C1 segment of cervical spinal cord (tissue), 14 donors: ENCODE measurements at regions not wholly inside any gene's neighbourhood (a gene's known extent, or its start where the extent isn't known, plus 50 kb on each side); places are given as distances from the start of the nearest gene placed in this dataset.

Experiments used
- DNase-seq, 14 donors: peaks; one replicate each; lab custom pipeline; 2025; lab: John Stamatoyannopoulos, UW

DNA sequence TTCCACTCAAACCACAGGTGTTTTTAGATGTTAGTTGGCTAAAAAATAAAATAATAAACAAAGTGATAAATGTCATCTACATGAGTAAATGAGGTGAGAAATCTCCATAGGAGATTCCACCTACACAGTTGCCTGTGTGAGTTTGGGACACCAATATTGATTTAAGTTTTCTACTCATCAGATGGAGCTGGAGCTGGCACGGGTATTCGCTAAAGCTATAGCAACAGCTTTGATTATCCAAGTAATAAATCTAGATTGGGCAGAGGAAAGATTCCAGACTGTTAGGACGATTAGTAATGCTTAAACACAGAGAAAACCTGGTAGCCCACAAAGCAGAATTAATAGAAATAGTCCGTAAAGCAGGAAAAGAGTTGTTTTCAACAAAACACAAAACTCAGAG is 313.9 kb downstream of the PABPC4L start:
- DNase-seq, result no peak

DNA sequence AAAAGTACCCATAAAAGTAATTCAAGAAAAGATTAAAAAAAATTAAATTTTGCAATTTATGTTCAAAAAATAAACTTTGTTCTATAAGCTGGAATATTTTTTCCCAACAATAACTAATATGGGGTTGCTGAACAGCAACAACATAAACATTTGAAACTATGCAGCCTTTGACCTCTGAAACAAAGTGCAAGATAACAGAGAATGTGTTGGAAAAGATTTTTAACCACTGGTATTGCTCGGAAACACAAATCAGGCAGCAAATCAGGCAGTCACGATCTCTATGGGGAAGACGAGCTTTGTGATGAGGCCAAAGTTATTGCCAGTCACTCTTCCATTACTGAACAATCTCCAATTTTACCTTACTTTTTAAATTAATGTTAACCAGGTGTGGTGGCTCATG is 332.1 kb downstream of the PABPC4L start:
- DNase-seq, result no peak

DNA sequence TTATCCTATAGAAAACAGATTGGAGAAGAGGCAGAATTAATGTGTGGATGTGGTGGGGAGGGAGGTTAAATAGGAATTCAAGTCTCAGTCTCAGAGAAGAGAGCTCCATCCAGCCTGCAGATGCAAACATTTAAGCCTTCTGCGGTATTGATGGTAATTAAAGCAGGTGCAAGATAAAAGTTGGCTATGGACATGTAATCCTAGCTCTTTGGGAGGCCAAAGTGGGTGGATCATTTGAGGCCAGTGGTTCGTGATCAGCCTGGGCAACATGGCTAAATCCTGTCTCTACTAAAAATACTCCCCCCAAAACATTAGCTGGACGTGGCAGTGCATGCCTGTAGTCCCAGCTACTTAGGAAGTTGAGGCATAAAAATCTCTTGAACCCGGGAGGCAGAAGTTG is 332.7 kb downstream of the PABPC4L start:
- no peak for DNase-seq

DNA sequence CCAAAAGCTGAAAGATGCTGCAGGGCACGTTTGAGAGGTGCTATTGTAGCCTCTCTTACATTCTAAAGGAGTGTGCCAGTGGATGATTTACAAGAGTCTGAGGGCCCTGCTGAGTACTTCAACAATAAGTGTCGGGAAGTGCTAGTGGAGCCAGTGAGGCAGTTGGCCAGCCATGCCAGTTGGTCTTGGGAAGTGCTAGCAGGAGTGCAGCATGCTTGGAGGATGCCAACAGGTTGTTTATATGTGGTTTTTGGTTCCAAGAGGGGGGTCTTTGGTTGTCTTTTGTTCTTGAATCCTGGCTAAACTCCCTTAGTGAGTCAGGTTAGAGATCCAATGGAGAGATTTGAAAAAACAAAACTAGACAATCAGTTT is 335.3 kb downstream of the PABPC4L start:
- no peak for DNase-seq

DNA sequence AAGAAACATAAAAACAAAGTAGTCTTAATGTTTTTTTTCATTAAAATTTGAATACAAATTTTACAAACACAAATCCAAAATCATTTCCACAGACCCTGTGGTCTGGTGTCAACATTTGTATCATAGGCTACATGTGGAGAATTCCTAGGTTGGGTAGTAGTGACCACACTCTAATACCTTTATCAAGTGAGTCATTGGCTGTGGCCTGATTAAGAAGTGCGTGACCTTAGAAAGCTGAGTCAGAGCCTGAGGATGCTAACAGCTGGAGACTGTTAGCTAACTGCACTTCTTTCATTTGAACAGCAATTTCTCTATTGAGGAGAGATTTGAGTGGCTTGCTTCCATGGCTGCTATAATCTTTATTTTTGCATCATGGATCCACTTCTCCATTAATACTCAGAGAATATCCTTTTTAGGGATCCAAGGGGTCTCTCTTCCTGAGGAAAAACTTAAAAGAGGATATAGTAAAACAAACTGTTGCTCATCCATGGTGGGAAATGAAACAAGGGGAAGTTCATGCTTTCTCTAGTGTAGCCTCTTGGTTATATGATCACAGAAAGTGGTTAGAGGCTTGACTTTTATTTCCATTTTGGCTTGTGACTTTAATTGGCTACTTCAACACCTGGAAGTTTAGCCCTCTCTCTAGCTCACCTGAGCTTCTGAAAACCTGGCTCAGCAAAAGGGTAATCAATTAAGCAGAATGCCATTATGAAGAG is 335.8 kb downstream of the PABPC4L start:
- DNase-seq, result no peak

DNA sequence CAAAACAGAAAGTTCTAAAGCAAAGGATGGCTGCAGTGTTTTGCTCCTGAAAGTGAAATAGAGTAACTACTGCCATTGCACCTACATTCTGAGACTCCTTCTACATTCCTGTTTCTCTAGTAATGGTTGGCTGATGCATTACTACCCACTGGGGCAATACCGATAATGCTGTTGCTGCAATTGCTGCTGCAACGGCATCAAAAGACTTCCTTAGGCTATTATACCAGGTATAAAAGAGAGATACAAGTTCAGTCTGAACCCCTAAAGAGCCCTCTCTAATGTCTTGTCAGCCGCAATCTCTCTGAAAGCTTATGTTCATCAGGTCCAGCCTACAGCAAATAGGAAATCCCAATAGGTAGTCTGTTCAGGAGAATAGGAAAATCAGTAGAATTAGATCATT is 338.4 kb downstream of the PABPC4L start:
- no peak for DNase-seq

DNA sequence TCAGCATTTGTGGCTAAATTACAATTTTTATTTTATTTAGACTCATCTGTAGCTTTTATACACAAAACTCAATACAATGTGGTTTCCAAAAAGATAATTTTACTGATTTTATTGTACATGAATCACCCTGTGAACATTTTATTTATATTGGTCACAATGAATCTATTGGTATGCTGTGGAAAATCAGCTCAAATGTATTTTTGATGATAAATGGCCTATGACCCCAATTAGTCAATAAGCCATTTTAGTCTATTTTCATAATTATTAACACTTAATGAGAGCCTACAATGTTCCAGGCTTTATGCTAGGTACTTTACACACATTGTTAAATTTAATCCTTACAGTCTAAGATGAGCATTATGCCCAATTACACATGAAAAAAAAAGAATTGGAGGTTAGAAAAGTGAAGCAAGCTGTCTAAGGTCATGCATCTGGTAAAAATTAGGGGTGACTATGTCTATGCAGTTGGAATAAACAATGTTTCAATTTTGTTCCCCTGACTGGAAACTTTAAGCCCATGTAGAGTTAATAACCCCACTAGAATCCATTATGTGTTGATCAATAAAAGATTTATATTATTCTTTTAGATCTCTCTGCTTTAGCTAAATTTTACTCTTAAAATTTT is 344.7 kb downstream of the PABPC4L start:
- no peak for DNase-seq

DNA sequence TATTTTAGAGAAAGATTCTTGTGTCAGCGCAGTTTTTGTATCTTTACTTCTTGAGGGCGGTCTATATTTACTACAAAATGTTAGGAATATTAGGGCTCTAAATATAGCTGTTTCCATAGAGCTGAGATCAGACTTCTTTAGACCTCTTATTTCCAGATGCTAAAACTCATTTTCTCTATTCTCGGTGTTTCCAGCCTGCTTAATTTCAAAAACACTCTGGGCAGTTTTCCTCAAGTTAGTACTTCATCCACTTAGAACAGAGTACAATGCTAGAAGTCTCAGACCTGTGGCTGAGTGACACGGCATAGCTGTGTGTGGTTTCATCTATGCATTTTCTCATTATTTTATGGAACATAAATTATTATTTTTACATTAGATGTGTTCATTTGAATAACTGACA is 346.6 kb downstream of the PABPC4L start:
- DNase-seq, result no peak

DNA sequence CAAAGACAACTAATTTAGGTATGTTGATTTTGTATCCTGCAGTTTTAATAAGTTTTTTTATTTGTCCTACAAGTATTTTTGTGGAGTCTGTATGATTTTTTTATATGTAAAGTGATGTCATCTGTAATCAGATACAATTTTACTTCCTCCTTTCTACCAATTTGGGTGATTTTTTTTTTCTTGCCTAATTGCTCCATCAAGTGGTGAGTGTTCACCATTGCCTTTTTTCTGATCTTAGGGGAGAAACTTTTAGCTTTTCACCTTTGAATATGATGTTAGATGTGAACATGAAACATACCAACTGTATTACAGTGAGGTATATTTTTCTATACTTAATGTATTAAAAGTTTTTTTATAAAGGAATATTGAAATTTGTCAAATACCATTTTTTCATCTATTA is 362.3 kb downstream of the PABPC4L start:
- no peak for DNase-seq

DNA sequence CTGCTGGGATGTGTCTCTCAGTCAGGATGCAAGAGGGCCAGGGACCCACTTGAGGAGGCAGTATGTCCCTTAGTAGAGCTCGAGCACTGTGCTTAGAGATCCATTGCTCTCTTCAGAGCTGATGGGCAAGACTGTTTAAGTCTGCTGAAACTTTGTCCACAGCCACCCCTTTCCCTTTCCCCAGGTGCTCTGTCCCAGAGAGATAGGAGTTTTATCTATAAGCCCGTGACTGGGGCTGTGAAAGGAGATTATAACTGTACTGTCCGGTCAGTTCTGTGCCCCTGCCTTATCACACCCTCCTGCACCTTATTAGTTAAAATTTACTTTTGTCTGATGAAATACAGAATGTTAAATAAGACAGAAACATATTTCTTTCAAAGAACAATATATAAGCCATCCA is 378.4 kb downstream of the PABPC4L start:
- no peak for DNase-seq

DNA sequence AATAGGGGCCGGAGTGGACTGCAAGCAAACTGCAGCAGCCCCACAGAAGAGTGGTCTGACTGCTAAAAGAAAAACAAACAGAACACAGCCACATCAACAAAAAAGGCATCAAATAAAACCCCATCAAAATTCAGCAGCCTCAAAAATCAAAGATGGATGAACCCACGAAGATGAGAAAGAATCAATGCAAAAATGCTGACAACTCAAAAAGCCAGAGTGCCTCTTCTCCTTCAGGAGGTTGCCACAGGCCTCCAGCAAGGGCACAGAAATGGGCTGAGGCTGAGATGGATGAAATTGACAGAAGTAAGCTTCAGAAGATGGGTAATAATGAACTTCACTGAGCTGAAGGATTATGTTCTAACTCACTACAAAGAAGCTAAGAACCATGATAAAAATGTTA is 388.6 kb downstream of the PABPC4L start:
- no peak for DNase-seq

DNA sequence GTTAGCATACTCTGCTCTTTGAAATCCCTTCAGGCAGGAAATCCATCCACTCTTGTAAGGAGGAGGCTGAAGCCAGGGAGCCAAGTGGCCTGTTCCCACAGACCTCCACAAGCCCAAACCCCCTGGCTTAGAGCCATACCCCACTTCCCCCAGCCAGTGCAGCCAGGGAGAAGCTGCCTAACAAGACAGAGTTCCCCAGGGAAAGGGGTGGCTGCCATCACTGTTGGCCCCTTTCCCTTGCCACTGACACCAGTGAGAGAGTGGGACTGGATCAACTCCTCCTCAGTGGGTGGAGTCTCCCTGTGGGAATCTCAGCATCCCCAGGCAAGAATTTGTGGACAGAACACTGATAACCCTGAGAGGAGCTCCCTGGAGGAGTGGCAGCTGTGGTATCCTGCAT is 389.4 kb downstream of the PABPC4L start:
- no peak for DNase-seq

DNA sequence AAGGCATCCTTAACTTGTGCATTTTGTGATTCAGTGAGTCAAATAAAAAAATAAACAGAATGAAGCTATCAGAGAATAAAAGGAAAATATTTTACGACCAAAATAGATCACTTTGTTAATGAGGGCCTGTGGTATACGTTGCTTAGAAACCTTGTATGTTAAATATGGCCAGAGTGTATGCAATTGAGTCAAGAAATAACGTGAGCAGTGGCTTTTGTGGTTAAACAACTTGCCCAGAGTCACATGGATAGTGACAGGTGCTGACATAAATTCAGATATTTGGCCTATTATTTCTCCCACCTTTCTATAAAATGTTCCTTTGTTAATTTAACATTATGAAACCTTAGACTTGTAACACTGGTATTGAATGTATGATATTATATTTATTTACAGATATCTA is 393.4 kb downstream of the PABPC4L start:
- DNase-seq, result no peak

DNA sequence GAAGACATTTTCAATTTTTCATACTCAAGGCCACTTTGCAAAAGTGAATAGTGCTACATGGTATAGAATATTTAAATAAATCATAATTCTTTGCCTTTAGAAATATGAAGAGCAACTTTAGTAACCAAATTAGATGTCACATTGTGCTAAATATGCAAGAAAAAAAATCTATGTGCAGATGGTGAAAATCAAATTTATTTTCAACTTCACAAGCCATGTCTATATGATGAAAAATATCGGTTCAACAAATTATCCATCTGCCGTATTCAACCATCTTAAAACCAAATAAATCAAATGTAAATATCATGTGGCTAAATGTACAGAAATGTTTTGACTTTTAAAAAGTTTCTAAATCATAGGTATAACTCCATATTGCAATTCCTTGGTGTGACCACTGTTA is 398.2 kb downstream of the PABPC4L start:
- DNase-seq, result no peak

DNA sequence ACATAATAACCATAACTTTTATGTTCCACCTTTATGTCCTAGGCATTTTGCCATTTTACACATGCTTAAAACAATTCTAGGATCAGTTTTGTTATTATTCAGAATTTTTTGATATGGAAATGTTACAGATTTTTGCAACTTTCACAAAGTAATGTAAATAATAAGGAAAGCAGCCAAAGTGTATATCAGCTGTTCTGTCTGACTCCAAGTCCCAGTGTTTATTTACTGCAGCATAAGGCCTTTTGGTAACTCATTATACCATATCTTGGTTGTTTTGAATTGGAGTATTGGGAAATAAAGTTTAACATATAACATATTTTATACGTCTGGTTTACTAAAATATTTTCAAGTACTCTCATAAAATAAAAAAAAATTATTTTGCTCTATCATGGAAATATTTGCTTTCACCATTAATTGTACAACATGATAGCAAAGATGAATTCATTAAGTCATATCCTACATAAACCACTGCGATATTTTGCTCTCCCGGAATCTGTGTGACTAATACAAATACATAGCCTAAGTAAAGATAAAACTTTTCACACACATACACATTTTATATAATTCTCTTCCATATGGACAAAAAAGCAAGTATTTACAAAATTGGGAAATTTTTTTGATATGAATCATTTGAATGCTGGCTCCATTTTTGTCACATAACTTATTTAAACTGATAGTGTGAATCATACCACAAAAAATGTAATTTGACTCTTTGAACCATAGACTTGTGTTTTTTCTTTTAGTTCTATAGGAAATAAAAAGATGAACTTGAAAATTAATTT is 399.0 kb downstream of the PABPC4L start:
- DNase-seq, result no peak

DNA sequence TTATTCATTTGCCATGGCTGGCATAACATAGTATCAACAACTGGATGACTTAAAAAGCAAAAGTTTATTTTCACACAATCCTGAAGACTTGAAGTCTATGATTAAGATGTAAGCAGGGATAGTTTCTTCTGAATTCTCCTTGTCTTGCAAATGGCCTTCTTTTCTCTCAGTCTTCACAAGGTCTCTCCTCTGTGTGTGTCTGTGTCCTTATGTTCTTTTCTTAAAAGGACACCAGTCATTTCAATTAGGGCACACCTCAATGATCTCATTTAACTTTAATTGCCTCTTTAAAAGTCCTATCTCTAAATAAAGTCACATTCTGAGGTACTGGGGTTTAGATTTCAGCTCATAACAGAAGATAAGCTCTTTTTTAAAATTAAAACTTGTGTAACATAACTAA is 399.7 kb downstream of the PABPC4L start:
- no peak for DNase-seq

DNA sequence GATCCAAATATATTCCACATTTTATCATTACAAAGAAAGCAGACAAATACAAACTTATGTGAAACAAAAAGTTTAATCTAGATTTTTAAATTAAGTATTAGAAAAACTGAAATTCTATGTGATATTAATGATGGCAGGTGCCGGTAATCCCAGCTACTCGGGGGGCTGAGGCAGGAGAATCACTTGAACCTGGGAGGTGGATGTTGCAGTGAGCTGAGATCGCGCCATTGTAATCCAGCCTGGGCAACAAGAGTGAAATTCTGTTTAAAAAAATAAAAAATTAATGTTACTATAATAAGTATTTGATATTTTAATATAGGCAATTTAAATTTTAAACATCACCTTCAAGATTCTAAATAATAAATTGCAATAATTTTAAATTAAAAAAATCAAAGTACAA is 400.6 kb downstream of the PABPC4L start:
- no peak for DNase-seq

DNA sequence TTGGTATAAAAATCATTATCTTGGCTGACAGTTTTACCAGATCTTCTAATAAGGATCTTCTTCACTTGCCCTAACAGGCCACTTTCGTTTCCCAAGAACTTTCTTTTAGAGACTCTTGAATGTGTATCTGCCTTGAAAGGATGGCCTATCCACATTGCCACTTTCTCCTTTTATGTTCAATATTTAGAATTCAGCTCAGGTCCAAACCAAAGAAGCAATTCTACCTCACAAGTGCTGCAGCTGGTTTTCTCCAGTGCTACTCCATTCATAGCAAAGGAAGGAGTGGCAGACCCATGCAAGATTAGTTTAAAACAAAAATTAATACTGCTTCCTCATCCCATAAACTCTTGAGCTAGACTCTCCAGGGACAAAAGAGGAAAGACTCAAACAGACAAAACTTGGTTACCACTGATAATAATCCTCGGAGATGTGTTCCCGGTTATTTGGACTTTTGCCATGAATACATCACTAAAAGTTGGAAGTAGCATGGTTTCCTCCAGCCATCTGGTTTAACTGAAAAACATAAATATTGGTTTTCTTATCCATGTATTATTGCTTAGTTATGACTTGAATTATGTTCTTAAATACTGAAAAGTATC is 401.8 kb downstream of the PABPC4L start:
- DNase-seq, result no peak

DNA sequence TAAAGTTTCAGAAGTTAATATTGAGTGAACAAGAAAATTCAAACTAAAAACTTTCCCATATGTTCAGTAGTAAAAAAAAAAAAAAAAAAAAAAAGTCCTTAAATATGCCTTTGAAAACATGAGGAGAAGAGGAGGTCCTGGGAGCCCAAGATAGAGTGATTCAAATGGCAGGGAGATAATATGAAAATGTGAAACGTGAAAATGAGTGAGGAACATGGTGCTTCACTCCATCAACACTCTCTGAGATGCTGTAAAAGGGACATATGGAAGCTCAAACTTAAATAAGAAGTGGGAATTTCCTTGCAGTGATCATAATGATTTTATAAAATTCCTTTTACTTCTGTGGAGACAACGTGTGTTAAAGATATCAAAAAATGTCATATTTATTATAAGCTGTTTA is 423.9 kb downstream of the PABPC4L start:
- no peak for DNase-seq

DNA sequence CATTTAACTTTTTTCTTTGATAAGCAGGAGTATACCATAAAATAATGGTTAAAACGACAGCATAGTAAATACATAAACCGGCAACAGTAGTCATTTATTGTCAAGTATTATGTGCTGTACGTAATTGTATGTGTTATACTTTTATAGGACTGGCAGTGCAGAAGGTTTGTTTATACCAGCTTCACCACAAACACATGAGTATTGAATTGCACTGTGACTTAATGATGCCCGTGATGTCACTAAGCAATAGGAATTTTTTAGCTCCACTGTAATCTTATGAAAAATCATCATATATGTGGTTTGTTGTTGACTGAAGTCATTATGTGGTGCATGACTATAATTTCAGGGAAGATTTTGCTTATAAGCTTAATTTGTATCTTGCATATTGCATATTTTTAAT is 424.6 kb downstream of the PABPC4L start:
- DNase-seq, result no peak

DNA sequence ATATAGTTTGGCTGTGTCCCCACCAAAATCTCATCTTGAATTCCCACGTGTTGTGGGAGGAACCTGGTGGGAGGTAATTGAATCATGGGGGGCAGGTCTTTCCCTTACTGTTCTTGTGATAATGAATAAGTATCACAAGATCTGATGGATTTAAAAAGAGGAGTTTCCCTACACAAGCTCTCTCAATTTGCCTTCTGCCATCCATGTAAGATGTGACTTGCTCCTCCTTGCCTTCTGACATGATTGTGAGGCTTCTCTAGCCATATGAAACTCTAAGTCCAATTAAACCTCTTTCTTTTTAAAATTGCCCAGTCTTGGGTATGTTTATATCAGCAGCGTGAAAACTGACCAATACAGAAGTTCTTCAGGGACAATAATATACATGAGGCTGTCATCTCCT is 425.1 kb downstream of the PABPC4L start:
- no peak for DNase-seq

DNA sequence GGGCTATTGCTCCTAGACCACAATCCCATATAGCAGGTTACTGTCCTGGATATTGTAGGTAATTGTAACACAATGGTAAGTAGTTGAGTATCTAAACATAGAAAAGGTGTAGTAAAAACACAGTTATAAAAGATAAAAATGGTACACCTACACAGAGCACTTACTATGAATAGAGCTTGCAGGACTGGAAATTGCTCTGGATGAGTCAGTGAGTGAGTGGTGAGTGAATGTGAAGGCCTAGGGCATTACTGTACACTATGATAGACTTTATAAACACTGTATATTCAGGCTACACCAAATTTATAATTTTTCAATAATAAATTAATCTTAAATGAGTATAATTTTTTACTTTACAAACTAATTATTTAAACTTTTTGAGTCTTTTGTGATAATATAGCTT is 425.7 kb downstream of the PABPC4L start:
- no peak for DNase-seq

DNA sequence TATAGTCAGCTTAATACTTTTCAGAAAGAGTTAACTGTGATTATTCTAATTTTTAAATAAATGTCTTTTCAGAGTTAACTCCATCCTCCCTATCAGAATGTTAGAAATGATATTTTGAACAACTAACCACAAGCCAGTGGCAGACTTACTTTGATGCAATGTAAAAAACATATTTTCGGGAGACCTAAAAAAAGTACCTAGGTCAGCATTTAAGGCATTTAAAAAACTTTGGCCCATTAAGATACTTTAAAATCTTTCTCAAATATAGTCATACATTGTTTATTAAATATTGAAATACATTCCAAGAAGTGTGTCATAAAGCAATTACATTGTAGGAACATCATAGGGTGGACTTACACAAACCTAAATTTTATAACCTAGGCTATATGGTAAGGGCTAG is 426.1 kb downstream of the PABPC4L start:
- DNase-seq, result no peak
